Fibroblast of the conjunctiva (primary cell): ENCODE measurements at regions not wholly inside any gene's neighbourhood (a gene's known extent, or its start where the extent isn't known, plus 50 kb on each side); places are given as distances from the start of the nearest gene placed in this dataset.
"Not testable (repeated sequence)": the region's sequence is repeated elsewhere in the genome, so short reads cannot be mapped to it uniquely, and the experiment has no call there.

Source experiments
- DNase-seq: peaks from one replicate; pipeline ENCODE4 v3.0.0-alpha.2; 2010; ENCODE audit warnings: low read depth

DNA sequence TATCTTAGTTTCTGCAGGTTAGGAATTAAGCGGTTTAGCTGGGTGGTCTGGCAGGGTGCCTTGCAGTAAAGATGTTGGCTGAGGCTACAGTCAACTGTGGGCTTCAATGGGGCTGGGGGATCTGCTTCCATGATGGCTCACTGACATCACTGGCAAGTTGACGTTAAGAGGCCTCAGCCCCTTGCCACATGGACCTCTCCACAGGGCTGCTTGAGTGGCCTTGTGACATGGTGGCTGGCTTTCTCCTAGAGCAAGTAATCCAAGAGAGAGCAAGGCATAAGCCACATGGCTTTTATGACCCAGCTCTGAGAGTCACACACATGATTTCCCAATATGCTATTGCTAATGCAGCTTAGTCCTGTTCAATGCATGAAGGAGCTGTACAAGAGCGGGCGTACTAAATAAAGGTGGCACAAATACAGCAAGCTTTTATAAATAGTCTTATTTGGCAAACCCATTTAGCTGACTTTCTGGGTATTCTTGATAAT, 109.1 kb downstream of the SEPTIN7 start:
- no peak for DNase-seq

DNA sequence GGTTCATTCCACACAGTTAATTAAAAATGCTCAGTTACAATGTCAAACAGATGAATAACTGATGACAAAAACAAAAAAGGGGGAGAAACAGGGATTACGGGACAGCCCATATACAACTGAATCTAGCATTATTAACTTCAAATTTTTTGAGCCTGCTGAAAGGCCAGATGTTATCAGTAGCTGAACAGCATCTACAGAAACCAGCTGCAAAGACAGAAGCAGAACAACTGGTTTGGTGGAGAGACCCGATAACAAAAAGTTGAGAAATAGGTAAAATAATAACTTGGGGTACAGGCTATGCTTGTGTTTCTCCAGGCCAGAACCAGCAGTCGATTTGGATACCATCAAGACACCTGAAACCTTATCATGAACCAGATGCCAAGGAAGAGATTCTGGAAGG, 109.8 kb downstream of the SEPTIN7 start:
- DNase-seq: not testable (repeated sequence)

DNA sequence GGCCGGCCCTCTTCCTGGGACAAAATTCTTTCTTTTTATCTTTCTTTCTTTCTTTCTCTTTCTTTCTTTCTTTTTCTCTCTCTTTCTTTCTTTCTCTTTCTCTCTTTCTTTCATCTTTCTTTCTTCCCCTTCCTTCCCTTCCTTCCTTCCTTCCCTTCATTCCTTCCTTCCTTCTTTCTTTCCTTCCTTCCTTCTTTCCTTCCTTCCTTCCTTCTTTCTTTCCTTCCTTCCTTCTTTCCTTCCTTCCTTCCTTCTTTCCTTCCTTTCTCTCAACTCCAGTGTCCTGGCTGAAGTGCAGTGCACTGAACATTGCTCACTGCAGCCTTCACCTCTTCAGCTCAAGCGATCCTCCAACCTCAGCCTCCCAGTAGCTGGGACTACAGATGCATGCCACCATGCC, 112.5 kb downstream of the SEPTIN7 start:
- not testable (repeated sequence) for DNase-seq

DNA sequence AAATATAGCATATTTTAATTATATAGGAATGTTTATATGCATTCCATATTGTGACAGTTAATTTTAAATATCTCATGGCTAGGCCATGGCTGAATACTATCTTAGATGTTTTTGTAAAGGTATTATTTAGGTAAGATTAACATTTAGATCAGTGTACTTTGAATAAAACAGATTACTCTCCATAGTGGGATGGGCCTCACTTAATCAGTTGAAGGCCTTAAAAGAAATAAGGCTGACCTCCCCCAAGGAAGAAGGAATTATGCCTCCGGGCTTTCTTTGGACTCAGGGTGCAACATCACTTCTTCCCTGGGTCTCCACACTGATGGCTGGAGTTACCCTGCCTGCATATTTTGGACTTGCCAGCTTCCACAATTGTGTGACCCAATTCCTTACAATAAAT, 113.4 kb downstream of the SEPTIN7 start:
- DNase-seq: not testable (repeated sequence)

DNA sequence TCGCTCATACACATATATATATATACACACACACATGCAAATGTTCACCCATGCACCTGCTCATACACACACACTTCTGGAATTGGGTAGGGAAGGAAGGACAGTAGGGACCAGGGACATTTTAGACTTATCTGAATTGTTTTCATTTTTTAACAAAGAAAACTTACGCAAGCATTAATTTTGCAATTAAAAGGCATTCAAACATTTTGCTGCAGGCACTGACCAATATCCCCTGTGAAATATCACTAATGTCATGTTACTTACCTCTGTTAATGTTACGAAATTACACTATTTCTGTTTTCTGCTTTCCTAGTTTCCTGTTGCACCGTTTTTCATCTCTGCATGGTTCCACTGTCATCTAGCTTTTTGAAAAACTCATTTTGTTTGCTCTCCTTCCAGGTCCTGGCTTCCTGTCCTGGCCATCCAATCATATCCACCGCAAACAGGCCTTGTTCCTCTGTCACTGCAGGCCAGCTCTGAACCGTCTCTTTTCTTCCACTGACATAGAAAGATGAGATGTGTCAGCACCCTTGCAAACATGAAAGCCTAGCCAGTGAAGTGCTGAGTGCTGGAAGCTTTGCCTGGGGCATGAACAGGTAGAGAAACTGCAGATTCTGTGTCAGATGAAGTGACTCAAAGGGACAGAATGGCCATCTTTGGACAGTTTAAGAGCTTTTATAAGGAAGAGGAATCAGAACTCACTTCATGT, 114.5 kb downstream of the SEPTIN7 start:
- DNase-seq: not testable (repeated sequence)

DNA sequence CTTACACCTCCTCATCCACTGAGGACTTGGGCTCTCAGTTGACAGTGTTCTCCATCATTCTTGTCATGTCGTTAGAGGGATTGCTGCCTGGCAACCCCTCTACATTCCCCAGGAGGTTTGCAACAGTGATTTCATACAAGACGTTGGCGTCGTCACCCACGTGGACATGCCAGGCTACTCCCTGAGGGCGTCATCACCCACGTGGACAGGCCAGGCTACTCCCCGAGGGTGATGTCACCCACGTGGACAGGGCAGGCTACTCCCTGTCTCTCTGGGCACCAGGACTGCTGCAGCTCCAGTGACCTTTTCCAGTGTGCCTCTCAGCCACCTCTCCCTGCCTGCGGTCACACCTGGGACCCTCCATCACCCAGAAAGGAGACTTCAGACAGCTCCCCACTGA, 117.4 kb downstream of the SEPTIN7 start:
- not testable (repeated sequence) for DNase-seq

DNA sequence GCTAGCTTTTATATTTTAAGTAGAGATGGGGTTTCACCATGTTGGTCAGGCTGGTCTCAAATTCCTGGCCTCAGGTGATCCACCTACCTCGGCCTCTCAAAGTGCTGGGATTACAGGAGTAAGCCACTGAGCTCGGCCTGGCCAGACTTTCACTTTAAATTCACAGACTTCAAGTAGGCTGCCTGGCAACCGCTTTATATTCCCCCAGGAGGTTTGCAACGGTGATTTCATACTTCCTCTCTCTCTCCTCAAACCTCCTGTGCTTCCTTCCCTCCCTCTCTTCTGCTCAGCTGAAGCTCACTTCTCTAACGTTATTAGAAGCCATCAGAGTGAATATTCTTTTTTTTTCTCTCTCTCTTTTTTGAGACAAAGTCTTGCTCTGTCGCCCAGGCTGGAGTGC, 118.8 kb downstream of the SEPTIN7 start:
- DNase-seq: not testable (repeated sequence)

DNA sequence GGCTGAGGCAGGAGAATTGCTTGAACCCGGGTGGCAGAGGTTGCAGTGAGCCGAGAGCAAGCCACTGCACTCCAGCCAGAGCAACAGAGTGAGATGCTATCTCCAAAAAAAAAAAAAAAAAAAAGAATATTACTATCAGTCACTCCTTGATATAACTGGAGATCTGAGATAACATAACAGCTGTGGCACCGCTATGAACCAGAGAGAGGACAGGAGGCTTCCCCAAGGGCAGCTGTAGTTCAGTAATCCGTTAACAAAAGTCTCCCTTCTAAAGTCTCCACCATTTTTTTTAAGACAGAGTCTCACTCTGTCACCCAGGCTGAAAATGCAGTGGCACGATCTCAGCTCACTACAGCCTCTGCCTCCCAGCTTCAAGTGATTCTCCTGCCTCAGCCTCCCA, 120.5 kb downstream of the SEPTIN7 start:
- not testable (repeated sequence) for DNase-seq

DNA sequence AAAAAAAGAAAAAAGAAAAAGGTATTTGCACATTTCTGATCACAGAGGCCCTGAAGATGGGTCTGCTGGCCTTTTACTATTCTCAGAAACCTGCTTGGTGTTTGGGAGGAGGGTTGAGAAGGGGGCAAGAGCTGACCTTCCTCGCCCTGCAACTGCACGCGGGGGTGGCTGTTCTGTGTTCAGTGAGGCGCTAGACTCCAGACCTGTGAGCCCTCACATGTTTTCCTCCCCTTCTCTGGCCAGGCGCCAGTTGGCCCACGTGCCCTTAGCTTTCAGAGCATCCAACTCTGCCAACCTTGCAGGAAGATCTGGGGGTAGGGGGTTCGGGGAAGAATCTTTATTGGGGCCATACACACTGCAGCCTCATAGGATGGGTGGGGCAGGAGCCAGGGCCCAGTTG, 123.8 kb downstream of the SEPTIN7 start:
- DNase-seq: not testable (repeated sequence)

DNA sequence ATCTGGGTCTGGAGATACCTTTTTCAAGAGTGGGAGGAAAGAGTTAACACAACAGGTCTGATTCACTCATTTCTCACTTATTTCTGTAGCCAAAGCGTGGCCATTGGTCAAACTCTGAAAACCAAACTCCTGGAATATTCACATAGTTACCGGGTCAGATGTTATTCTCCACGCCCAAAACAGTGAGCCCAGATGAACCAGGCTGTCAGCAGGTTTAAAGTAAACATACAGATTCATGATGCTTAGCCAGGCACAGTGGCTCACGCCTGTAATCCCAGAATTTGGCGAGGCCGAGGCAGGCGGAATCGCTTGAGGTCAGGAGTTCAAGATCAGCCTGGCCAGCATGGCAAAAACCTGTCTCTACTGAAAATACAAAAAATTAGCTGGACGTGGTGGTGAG, 126.1 kb downstream of the SEPTIN7 start:
- DNase-seq: not testable (repeated sequence)

DNA sequence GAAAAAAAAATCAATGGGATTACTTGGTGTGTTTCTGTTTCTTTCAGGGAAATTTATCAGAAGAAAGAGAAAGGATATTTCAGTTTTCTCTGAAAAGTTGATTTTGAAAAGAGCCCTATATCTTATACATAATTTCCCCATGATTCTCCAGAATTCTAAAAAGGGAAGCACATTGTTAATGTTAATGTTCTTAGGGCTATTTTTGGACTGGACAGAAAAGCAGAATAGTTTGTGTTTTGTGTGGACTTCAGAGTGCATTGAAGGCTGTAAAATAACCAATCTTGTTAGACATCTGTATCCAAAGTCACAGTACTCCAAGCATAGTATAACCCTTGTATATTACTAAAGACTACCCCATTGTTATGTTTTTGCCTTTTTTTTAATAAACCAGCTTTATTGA, 130.3 kb downstream of the SEPTIN7 start:
- not testable (repeated sequence) for DNase-seq

DNA sequence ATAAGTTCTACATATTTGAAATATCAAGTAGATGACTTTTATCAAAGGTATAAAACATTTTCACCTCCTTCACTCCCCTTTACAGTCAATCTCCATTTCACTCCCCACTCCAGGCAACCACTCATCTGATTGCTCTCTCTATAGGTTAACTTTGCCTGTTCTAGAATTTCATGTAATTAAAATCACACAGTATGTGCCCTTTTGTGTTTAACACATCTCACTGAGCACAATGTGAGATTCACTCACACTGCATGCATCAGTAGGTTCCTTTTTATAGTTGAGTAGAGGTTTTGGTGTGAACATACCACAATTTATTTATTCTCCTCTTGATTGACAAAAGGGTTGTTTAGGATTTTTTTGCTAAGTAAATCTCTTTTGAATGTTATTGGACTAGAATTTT, 130.7 kb downstream of the SEPTIN7 start:
- DNase-seq: not testable (repeated sequence)

DNA sequence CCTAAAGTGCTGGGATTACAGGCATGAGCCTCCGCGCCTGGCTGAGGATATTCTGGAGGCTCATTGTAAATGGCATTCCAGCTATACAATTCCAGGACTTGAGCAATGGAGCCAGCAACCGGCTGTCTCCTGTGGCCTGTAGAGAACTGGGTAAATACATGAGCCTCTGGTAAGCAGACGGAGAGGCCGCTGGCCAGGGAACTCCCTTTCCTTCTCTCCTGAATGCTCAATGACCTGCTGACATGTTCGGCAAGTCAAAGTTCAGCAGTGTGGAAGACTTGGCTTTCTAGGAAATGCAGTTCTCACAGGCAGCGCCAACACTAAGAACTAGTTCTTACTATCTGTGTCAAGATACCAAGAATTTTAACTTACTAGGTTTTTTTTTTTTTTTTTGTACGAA, 139.8 kb downstream of the SEPTIN7 start:
- not testable (repeated sequence) for DNase-seq

DNA sequence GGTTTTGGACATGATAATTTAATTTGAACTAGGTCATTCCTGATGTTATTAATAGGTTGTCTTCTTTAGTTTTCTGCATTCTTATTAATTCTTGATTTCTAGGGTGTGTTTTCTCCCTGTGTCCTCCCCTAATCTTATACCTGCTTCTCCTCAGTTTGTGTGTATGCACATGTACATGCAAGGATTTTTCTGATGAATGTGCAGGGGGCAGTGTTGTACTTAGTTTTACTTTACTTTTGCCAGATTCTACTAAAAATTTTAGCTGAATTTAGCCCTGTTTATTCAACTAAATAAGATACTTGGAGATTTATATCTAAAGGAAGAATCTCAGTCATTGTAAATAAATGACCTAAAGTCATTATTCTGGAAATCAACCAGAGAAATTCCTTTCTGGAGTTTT, 144.8 kb downstream of the SEPTIN7 start:
- DNase-seq: not testable (repeated sequence)

DNA sequence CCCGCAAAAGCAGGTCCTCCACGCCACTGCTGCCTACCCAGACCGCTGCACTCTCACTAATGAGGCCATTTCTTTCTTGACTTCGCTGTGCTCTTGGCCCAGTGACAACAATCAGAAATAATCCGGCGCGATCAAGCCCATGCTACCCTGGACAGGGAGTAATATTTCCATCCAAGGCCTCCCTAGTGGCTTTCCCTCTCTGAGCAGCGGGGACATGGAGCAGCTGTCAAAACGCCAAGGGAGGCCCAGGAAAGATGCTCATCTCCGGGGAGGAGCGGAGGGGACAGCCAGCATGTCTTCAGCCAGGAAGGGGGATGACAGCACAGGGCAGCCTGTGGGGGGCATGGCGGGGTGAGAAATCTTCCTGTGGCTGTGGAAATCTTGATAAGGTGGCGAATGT, 154.9 kb downstream of the SEPTIN7 start:
- not testable (repeated sequence) for DNase-seq

DNA sequence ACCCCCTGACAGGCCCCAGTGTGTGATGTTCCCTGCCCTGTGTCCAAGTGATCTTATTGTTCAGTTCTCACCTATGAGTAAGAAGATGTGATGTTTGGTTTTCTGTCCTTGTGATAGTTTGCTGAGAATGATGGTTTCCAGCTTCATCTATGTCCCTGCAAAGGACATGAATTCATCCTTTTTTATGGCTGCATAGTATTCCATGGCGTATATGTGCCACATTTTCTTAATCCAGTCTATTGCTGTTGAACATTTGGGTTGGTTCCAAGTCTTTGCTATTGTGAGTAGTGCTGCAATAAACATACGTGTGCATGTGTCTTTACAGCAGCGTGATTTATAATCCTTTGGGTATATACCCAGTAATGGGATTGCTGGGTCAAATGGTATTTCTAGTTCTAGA, 156.1 kb downstream of the SEPTIN7 start:
- not testable (repeated sequence) for DNase-seq

DNA sequence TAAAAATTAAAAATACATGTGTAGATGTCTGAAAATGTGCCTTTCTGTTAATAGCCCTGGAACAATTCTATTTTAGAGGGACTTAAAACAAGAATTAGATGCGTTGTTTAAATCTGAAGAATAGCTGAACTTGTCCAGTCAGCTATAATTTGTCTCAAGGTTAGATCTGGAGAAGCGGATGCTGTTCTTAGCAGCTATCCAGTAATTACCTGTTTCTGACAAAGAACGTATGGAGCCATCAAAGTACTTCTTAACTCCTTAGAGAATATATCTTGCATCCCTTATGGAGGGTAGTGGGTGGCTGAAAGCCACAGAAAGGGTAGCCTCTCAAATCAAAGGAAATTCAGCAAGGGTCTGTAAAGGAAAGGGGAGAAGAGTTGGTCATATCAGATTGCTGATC, 160.4 kb downstream of the SEPTIN7 start:
- not testable (repeated sequence) for DNase-seq

DNA sequence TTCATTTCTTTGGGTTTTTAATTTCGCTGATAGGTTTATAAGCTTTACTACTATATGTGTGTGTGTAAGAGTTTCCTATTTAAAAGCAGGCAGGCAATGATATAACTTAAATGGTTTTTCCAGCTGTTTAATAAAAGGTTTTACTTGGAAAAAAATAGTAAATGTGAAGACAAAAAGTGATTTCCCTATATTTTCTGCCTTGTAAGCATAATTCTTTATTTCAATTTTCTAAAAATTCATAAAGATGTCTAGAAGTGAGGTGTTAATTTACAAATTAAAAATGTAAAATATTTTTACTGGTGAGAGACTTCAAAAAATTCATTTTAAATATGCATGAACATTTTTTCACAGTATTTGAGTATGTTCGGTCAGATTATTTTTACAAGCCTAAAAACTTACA, 161.8 kb downstream of the SEPTIN7 start:
- not testable (repeated sequence) for DNase-seq

DNA sequence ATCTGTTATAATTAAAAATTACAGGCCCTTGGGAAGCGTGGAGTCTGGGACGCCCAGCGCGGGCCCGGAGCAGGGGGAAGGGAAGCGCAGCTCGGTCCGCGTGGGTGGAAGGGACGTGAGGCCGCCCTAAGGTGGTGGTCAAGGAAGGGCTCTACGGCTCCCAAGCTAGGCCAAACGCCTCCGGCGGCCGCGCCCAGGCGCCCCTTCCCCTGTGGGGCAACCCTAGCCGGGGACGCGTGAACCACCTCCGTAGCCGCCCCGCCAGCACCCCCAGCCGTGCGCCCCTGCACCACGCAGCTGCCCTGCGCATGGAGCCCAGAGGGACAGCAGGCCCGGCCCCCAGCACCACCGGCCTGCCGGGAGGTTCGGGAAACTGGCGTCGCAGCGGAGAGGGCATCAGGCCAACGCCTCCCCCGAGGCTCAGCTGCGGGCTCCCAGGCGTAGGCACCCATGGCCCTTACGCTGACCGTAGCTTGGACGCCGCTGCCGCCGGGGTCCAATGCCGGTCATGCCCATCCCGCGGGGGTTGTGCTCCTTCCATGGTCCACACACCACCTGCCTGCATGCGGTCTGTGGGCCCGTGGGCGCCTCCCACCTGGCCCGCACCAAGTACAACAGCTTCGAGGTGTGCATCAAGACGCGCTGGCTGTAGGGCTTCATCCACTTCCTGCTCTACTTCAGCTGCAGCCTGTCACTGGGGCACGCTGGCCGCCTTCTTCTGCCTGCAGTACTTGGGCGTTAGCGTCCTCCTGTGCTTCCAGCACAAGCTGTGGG, 166.7 kb downstream of the SEPTIN7 start:
- DNase-seq: no peak

DNA sequence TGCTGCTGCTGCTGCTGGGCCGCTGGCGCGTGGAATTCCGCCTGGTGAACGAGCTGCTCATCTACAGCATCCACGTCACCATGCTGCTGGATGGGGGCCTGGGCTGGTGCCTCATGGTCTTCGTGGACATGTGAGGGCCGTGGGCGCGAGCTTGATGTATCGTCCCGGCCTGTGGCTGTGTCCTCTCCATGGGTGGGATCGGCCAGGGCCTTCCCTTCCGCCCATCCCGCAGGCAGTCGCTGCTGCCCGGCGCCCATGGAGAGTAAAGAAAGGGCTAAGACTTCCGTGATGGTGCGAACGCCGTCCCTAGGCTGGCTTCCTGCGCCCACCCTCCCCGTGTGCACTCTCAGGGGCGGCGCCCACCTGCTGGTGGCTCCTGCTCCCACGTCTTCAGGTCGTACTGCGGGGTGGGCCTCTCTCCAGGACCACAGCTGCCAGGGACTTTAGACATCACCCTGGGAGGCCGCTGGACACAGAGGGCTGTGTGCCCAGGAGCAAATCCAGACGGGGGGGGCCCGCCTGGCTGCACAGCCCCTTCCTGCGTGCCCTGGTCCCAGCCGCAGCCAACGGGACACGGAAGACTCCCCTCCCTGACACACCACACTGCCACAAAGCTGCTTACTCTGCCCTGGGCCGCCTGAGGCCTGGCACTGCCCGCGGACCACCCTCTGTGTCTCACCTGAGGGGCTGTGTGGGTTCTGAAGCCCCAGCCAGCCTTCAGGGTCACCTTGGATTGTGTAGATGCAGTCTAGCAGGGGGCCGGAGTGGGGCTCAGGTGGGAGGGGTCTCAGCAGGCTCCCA, 167.5 kb downstream of the SEPTIN7 start:
- DNase-seq: no peak

DNA sequence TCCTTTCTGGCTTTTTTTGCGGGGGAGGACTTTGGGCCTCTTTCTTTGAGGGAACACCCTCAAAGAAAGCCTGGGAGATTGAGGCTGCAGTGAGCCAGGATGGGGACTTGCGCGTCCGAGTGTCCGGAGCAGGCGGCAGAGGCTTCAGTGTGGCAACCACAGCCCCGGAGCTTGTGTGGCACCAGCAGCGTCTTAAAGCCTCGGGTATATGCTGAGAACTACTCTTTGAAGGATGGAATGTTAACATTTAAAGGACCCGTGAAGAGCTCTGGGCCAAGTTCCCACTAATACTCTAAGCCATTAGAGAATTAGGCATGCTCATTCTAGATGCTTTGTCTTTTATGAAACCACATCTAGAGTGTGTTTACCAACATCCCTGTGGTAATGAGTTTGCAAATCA, 168.2 kb downstream of the SEPTIN7 start:
- no peak for DNase-seq

DNA sequence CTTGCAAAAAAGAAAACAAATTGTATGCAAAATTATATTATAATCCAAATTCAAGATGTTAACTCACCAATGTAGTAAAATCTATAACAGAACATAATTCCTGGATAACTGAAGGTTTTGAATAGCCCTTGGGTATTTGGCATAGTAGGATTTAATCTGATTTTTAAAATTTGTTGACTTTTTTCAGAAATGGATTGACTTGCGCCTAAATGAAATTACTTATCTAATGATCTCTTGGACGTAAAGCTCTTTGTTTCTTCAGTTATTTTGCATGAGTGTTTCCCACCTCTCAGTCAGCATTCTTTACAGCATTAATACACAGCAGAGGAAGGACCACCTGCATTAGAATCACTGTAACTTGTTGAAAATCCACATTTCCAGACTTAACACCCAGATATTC, 169.6 kb downstream of the SEPTIN7 start:
- no peak for DNase-seq
